IMR-90 (cell line): ENCODE measurements at regions not wholly inside any gene's neighbourhood (a gene's known extent, or its start where the extent isn't known, plus 50 kb on each side); places are given as distances from the start of the nearest gene placed in this dataset.

Source experiments
- ATAC-seq: fragments of 200-7000 bp; cut with Tn5 transposase; 2 replicates; pipeline ENCODE4 v1.9.1; 2020; ENCODE audit warnings: low read depth, mild to moderate bottlenecking, moderate library complexity
- BruUV-seq: library from RNA; stranded (reverse); fragments of 400-500 nt; replicated peaks from 2 replicates; lab custom pipeline; 2021; lab: Mats Ljungman, UMichigan
- CTCF ChIA-PET: fragments of 300-600 bp; formaldehyde crosslinking; extraction: SDS; loops from one replicate; lab custom pipeline; 2021; ENCODE audit warnings: antibody characterized with exemption; lab: Yijun Ruan, JAX
- POLR2A ChIA-PET: fragments of 300-600 bp; sonication (Branson Sonifier 250); formaldehyde crosslinking; loops from one replicate; lab custom pipeline; 2022; ENCODE audit warnings: antibody characterized with exemption; ENCODE audit not compliant: unreplicated experiment; lab: Charles Lee
- DNase-seq: peaks from one replicate; pipeline ENCODE4 v3.0.0; 2013
- H2AFZ ChIP-seq: replicated peaks from 2 replicates; pipeline ENCODE3; 2013; ENCODE audit warnings: low read length, mild to moderate bottlenecking; ENCODE audit not compliant: poor library complexity
- H2AK5ac ChIP-seq: 2 replicates; pipeline ENCODE4 v1.6.1; 2013; ENCODE audit warnings: low read depth, low read length, inconsistent platforms
- H2AK9ac ChIP-seq: replicated peaks from 2 replicates; pipeline ENCODE3; 2013; ENCODE audit warnings: mild to moderate bottlenecking, low read depth, low read length, moderate library complexity; ENCODE audit not compliant: poor library complexity
- H2BK120ac ChIP-seq: 2 replicates; pipeline ENCODE4 v1.6.1; 2013; ENCODE audit warnings: low read depth, low read length, inconsistent platforms
- H2BK15ac ChIP-seq: 3 replicates; pipeline ENCODE4 v1.6.1; 2013; ENCODE audit warnings: low read depth, low read length, inconsistent platforms
- H2BK20ac ChIP-seq: 2 replicates; pipeline ENCODE4 v1.6.1; 2013; ENCODE audit warnings: low read depth, mild to moderate bottlenecking, inconsistent platforms, low read length, moderate library complexity
- H2BK5ac ChIP-seq: 2 replicates; pipeline ENCODE4 v1.6.1; 2013; ENCODE audit warnings: mild to moderate bottlenecking, low read depth, low read length, inconsistent platforms; ENCODE audit not compliant: poor library complexity, severe bottlenecking
- H3K14ac ChIP-seq: replicated peaks from 2 replicates; pipeline ENCODE4 v1.6.1; 2013; ENCODE audit warnings: low read depth, low read length, inconsistent platforms
- H3K18ac ChIP-seq: 2 replicates; pipeline ENCODE4 v1.6.1; 2013; ENCODE audit warnings: low read depth, low read length, control low read depth
- H3K23ac ChIP-seq: 2 replicates; pipeline ENCODE4 v1.6.1; 2013; ENCODE audit warnings: low read depth, low read length, inconsistent platforms
- H3K27ac ChIP-seq: 2 replicates; pipeline ENCODE4 v1.5.1; 2013; ENCODE audit warnings: mild to moderate bottlenecking, control low read depth, low read length; ENCODE audit not compliant: insufficient read depth
- H3K27me3 ChIP-seq: 2 replicates; pipeline ENCODE4 v1.6.1; 2013; ENCODE audit warnings: low read length; ENCODE audit not compliant: control insufficient read depth, insufficient read depth
- H3K36me3 ChIP-seq: 2 replicates; pipeline ENCODE4 v1.6.1; 2013; ENCODE audit warnings: low read length, mixed read lengths; ENCODE audit not compliant: control insufficient read depth, insufficient read depth
- H3K4ac ChIP-seq: 2 replicates; pipeline ENCODE4 v1.6.1; 2013; ENCODE audit warnings: low read depth, low read length, inconsistent platforms
- H3K4me1 ChIP-seq: 2 replicates; pipeline ENCODE4 v1.6.1; 2013; ENCODE audit warnings: low read length, mixed read lengths; ENCODE audit not compliant: control insufficient read depth, insufficient read depth
- H3K4me2 ChIP-seq: 2 replicates; pipeline ENCODE4 v1.6.1; 2013; ENCODE audit warnings: low read depth, mild to moderate bottlenecking, control low read depth, low read length, moderate library complexity
- H3K4me3 ChIP-seq: 2 replicates; pipeline ENCODE4 v1.5.1; 2013; ENCODE audit warnings: low read depth, mild to moderate bottlenecking, control low read depth, low read length, moderate library complexity; ENCODE audit not compliant: insufficient read depth
- H3K56ac ChIP-seq: 2 replicates; pipeline ENCODE4 v1.6.1; 2013; ENCODE audit warnings: low read length, inconsistent platforms; ENCODE audit not compliant: insufficient read depth; ENCODE audit errors: extremely low read depth
- H3K79me1 ChIP-seq, 2 experiments: 2 replicates each; pipeline ENCODE4 v1.6.1; 2013; ENCODE audit warnings: low read length in 2 of 2, inconsistent platforms in 1 of 2, low read depth in 1 of 2
- H3K9ac ChIP-seq: 2 replicates; pipeline ENCODE4 v1.6.1; 2013; ENCODE audit warnings: low read depth, low read length, control low read depth
- H3K9me1 ChIP-seq: 2 replicates; pipeline ENCODE4 v1.6.1; 2013; ENCODE audit warnings: low read length, inconsistent platforms; ENCODE audit not compliant: insufficient read depth
- H3K9me3 ChIP-seq: 2 replicates; pipeline ENCODE4 v1.6.1; 2013; ENCODE audit warnings: low read length; ENCODE audit not compliant: control insufficient read depth, insufficient read depth
- H4K20me1 ChIP-seq: 2 replicates; pipeline ENCODE4 v1.6.1; 2013; ENCODE audit warnings: low read length, inconsistent platforms; ENCODE audit not compliant: insufficient read depth
- H4K5ac ChIP-seq: 2 replicates; pipeline ENCODE4 v1.6.1; 2013; ENCODE audit warnings: mild to moderate bottlenecking, low read depth, low read length, control low read depth
- H4K8ac ChIP-seq, 2 experiments: 2 replicates each; pipeline ENCODE4 v1.6.1; 2013; ENCODE audit warnings: low read depth in 2 of 2, low read length in 2 of 2, control low read depth in 1 of 2, inconsistent platforms in 1 of 2
- H4K91ac ChIP-seq: 2 replicates; pipeline ENCODE4 v1.6.1; 2013; ENCODE audit warnings: low read depth, low read length, inconsistent platforms; ENCODE audit not compliant: insufficient read depth
- BHLHE40 ChIP-seq: fragments of 150-350 bp; IDR thresholded peaks from 2 replicates; pipeline ENCODE4 v1.6.1; 2016; ENCODE audit warnings: mild to moderate bottlenecking, low read depth, low read length
- CEBPB ChIP-seq: IDR thresholded peaks from 2 replicates; pipeline ENCODE4 v1.6.1; 2012; ENCODE audit warnings: low read depth, low read length, improper control_type of control experiment
- CHD1 ChIP-seq: IDR thresholded peaks from 2 replicates; pipeline ENCODE4 v1.6.1; 2012; ENCODE audit warnings: low read depth, low read length, improper control_type of control experiment
- CTCF ChIP-seq: conservative IDR thresholded peaks from 2 replicates; pipeline ENCODE4 v1.5.1; 2012; ENCODE audit warnings: mild to moderate bottlenecking, low read depth, low read length, improper control_type of control experiment
- ELK1 ChIP-seq: fragments of 150-350 bp; IDR thresholded peaks from 2 replicates; pipeline ENCODE4 v1.6.1; 2016; ENCODE audit warnings: low read depth, mild to moderate bottlenecking, low read length, moderate library complexity, borderline replicate concordance
- FOS ChIP-seq: fragments of 150-350 bp; IDR thresholded peaks from 2 replicates; pipeline ENCODE4 v1.6.1; 2016; ENCODE audit warnings: low read depth, low read length
- MAFK ChIP-seq: IDR thresholded peaks from 2 replicates; pipeline ENCODE4 v1.6.1; 2012; ENCODE audit warnings: low read depth, low read length, improper control_type of control experiment
- MAZ ChIP-seq: IDR thresholded peaks from 2 replicates; pipeline ENCODE4 v1.6.1; 2012; ENCODE audit warnings: low read depth, mild to moderate bottlenecking, low read length, improper control_type of control experiment, moderate library complexity, borderline replicate concordance
- MXI1 ChIP-seq: IDR thresholded peaks from 2 replicates; pipeline ENCODE4 v1.6.1; 2012; ENCODE audit warnings: low read depth, mild to moderate bottlenecking, low read length, moderate library complexity, borderline replicate concordance
- NFE2L2 ChIP-seq: fragments of 150-350 bp; IDR thresholded peaks from 2 replicates; pipeline ENCODE4 v1.6.1; 2016; ENCODE audit warnings: low read depth, mild to moderate bottlenecking, low read length
- POLR2A ChIP-seq: IDR thresholded peaks from 2 replicates; pipeline ENCODE4 v1.6.1; 2012; ENCODE audit warnings: mild to moderate bottlenecking, low read depth, low read length
- RAD21 ChIP-seq: IDR thresholded peaks from 2 replicates; pipeline ENCODE4 v1.6.1; 2012; ENCODE audit warnings: low read length, improper control_type of control experiment
- RCOR1 ChIP-seq: IDR thresholded peaks from 2 replicates; pipeline ENCODE4 v1.6.1; 2012; ENCODE audit warnings: mild to moderate bottlenecking, low read length, improper control_type of control experiment; ENCODE audit not compliant: insufficient replicate concordance
- RFX5 ChIP-seq: IDR thresholded peaks from 2 replicates; pipeline ENCODE4 v1.8.0; 2012; ENCODE audit warnings: low read depth, mild to moderate bottlenecking, low read length, moderate library complexity
- SMC3 ChIP-seq: fragments of 150-350 bp; IDR thresholded peaks from 2 replicates; pipeline ENCODE4 v1.6.1; 2016; ENCODE audit warnings: low read depth, mild to moderate bottlenecking, antibody characterized with exemption, low read length, moderate library complexity
- USF2 ChIP-seq: fragments of 150-350 bp; IDR thresholded peaks from 2 replicates; pipeline ENCODE4 v1.6.1; 2017; ENCODE audit warnings: mild to moderate bottlenecking, antibody characterized with exemption, low read length, low read depth
- WGBS, 2 experiments: methylation state at CpG; one replicate each; pipeline versions ENCODE4 v1.1.5 to v1.1.7; 2013; ENCODE audit warnings: missing lambda C conversion rate in 2 of 2; ENCODE audit not compliant: insufficient read length in 1 of 2; ENCODE audit errors: extremely low coverage in 2 of 2; 5-methylcytosine and 5-hydroxymethylcytosine counted together
- dilution Hi-C: fragments of 300-500 bp; cut with HindIII; formaldehyde crosslinking; loops from one replicate; pipeline ENCODE4 v1.14.3; 2018; ENCODE audit warnings: low sequenced_read_pairs; ENCODE audit not compliant: unreplicated experiment
- in situ Hi-C: fragments of 300-500 bp; cut with MboI; formaldehyde crosslinking; loops from 3 replicates; pipeline ENCODE4 v1.14.3; 2019; ENCODE audit warnings: low sequenced_read_pairs, inconsistent platforms, mixed read lengths
- intact Hi-C: fragments of 100-400 bp; cut with micrococcal nuclease; formaldehyde crosslinking; loops from 2 replicates; pipeline ENCODE4 v1.10.0; 2022

- no peaks in the 10 kb centered on the region for H4K20me1 ChIP-seq
- no peak overlapping the region for H4K5ac ChIP-seq
- BruUV-seq: no TSS peak
- H3K79me1 ChIP-seq: no peaks in the 10 kb centered on the region
- H2BK15ac ChIP-seq: no peak overlapping the region
- dilution Hi-C loops (no loop called here), intact Hi-C loops (no loop called here), in situ Hi-C loops (no loop called here)
- POLR2A ChIA-PET: no interaction called here
- no CpG with 5 or more reads among the region's 4 CpGs for WGBS, 2 experiments
- no peak overlapping the region for H2AFZ ChIP-seq
- H3K4me1 ChIP-seq: no peaks in the 10 kb centered on the region
- H4K91ac ChIP-seq: no peak overlapping the region
- no peak overlapping the region for H3K56ac ChIP-seq
- no peaks in the 10 kb centered on the region for H3K27me3 ChIP-seq
- H3K9ac ChIP-seq: no peak overlapping the region
- TF ChIP-seq NFE2L2 (no peak), CEBPB (no peak), MXI1 (no peak), RCOR1 (no peak), CHD1 (no peak), FOS (no peak), RFX5 (no peak), MAFK (no peak), CTCF (no peak), RAD21 (no peak), USF2 (no peak), MAZ (no peak), ELK1 (no peak), SMC3 (no peak), BHLHE40 (no peak), POLR2A (no peak)
- H2BK120ac ChIP-seq: no peak overlapping the region
- H3K18ac ChIP-seq: no peak overlapping the region
- no peaks in the 10 kb centered on the region for H3K9me1 ChIP-seq
- no peak overlapping the region for H3K4me3 ChIP-seq
- H4K8ac ChIP-seq: no peak overlapping the region
- no peak for DNase-seq
- no peak for ATAC-seq
- no peak overlapping the region for H3K27ac ChIP-seq
- no peak overlapping the region for H3K14ac ChIP-seq
- H3K9me3 ChIP-seq: no peaks in the 10 kb centered on the region
- CTCF ChIA-PET: no interaction called here
- no peak overlapping the region for H2AK5ac ChIP-seq
- H3K4ac ChIP-seq: no peak overlapping the region
- H2BK5ac ChIP-seq: no peak overlapping the region
- no peak overlapping the region for H2AK9ac ChIP-seq
- no peak overlapping the region for H3K23ac ChIP-seq
- no peaks in the 10 kb centered on the region for H3K36me3 ChIP-seq
- no peak overlapping the region for H3K4me2 ChIP-seq
- no peak overlapping the region for H2BK20ac ChIP-seq
Observed at GRCh38 chr7:42774436-42774835, 137.4 kb downstream of the C7orf25 start.
